ENCODE measurements at regions not wholly inside any gene's neighbourhood (a gene's known extent, or its start where the extent isn't known, plus 50 kb on each side); places are given as distances from the start of the nearest gene placed in this dataset.

GRCh38 chr4:173698557-173699262 is 168.7 kb upstream of the HAND2 start:
- TF ChIP-seq CTCF (IDR thresholded peaks at IDR 0.05) = no peak
- TF ChIP-seq POLR2AphosphoS5 (IDR thresholded peaks at IDR 0.05) = no peak
- no peak for TF ChIP-seq POLR2A (IDR thresholded peaks at IDR 0.05)
